ENCODE measurements at regions not wholly inside any gene's neighbourhood (a gene's known extent, or its start where the extent isn't known, plus 50 kb on each side); places are given as distances from the start of the nearest gene placed in this dataset.

DNA sequence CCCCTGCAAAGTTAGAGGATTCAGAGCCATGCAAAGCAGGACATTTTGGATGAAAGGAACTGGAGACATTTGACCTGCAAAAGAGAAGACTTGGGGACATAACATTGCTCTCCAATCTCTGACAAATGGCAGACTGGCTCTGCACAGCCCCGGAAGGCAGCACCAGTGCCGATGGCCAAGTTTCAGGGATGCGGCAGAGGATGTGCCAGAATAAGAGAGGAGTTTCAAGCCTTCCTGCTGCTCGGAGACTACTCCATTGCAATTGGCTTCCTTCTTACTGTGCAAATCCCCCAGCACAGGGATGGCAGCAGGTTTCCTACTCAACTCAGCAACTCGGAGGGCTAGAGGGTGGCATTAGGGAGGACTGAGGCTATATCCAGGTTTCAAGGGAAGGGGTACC is 268.8 kb upstream of the ZMIZ1 start:
- no peak for TF ChIP-seq POLR2AphosphoS5 (IDR thresholded peaks at IDR 0.05; ENCODE audit: borderline replicate concordance, low read depth, low read length)
- no peak for TF ChIP-seq EZH2 (IDR thresholded peaks at IDR 0.05)
- TF ChIP-seq FOXP2 (optimal IDR thresholded peaks at IDR 0.05; ENCODE audit: control extremely low read depth, extremely low read length, insufficient read depth) = no peak

All from SK-N-MC (cell line).